MM.1S (cell line): ENCODE measurements at regions not wholly inside any gene's neighbourhood (a gene's known extent, or its start where the extent isn't known, plus 50 kb on each side); places are given as distances from the start of the nearest gene placed in this dataset.

Experiments
- EZH2 ChIP-seq: fragments of 300-600 bp; sonication (generic); optimal IDR thresholded peaks from 2 replicates; pipeline ENCODE3; 2017; ENCODE audit warnings: low read depth, mild to moderate bottlenecking, antibody characterized with exemption, low read length, mixed read lengths
- EZH2phosphoT487 ChIP-seq: fragments of 300-600 bp; sonication (generic); IDR thresholded peaks from 2 replicates; pipeline ENCODE4 v1.6.1; 2018; ENCODE audit warnings: antibody characterized with exemption, low read length
- TF ChIP-seq, protein P1 (sequence below): fragments of 300-600 bp; sonication (generic); IDR thresholded peaks from 2 replicates; pipeline ENCODE4 v1.5.1; 2016; ENCODE audit warnings: antibody characterized with exemption, low read length, mixed read lengths

GRCh38 chr12:107254258-107254856 lies 161.0 kb upstream of the CRY1 start:
- TF ChIP-seq EZH2 (no peak), EZH2phosphoT487 (no peak)
- TF ChIP-seq, protein P1, sequence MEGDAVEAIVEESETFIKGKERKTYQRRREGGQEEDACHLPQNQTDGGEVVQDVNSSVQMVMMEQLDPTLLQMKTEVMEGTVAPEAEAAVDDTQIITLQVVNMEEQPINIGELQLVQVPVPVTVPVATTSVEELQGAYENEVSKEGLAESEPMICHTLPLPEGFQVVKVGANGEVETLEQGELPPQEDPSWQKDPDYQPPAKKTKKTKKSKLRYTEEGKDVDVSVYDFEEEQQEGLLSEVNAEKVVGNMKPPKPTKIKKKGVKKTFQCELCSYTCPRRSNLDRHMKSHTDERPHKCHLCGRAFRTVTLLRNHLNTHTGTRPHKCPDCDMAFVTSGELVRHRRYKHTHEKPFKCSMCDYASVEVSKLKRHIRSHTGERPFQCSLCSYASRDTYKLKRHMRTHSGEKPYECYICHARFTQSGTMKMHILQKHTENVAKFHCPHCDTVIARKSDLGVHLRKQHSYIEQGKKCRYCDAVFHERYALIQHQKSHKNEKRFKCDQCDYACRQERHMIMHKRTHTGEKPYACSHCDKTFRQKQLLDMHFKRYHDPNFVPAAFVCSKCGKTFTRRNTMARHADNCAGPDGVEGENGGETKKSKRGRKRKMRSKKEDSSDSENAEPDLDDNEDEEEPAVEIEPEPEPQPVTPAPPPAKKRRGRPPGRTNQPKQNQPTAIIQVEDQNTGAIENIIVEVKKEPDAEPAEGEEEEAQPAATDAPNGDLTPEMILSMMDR: no peak
